HEK293 (cell line): ENCODE measurements at regions not wholly inside any gene's neighbourhood (a gene's known extent, or its start where the extent isn't known, plus 50 kb on each side); places are given as distances from the start of the nearest gene placed in this dataset.
A peak's percentile ranks its signal among the peaks of the same experiment; 100 is the strongest.

Source experiments
- CTCF ChIA-PET: fragments of 350-600 bp; formaldehyde crosslinking; extraction: SDS; loops from one replicate; lab custom pipeline; 2021; ENCODE audit warnings: antibody characterized with exemption; lab: Yijun Ruan, JAX
- POLR2A ChIA-PET: fragments of 300-600 bp; formaldehyde crosslinking; extraction: SDS; loops from one replicate; lab custom pipeline; 2020; ENCODE audit warnings: antibody characterized with exemption, inconsistent platforms; lab: Yijun Ruan, JAX
- H3K27ac ChIP-seq: fragments of 200-500 bp; sonication (Bioruptor generic); 2 replicates; pipeline ENCODE4 v1.5.1; 2014; ENCODE audit warnings: low read depth, low read length, control low read depth, inconsistent platforms; ENCODE audit errors: extremely low read depth
- H3K36me3 ChIP-seq, 2 experiments: fragments of 200-500 bp in 1 of 2; sonication (Bioruptor generic) in 1 of 2; 1 replicate in 1 of 2; 2 replicates in 1 of 2; pipeline ENCODE4 v1.5.1; 2014 to 2017; ENCODE audit warnings: inconsistent platforms in 2 of 2, low read length in 2 of 2; ENCODE audit not compliant: control insufficient read depth in 2 of 2, insufficient read depth in 1 of 2
- H3K4me1 ChIP-seq: fragments of 200-500 bp; sonication (Bioruptor generic); 2 replicates; pipeline ENCODE4 v1.5.1; 2014; ENCODE audit warnings: mild to moderate bottlenecking, low read length, inconsistent platforms; ENCODE audit not compliant: control insufficient read depth, insufficient read depth
- H3K4me3 ChIP-seq: 2 replicates; pipeline ENCODE4 v1.5.1; 2011; ENCODE audit warnings: low read depth, mild to moderate bottlenecking, control low read depth, low read length, moderate library complexity
- H3K9me3 ChIP-seq: fragments of 200-500 bp; sonication (Bioruptor generic); 2 replicates; pipeline ENCODE4 v1.5.1; 2014; ENCODE audit warnings: low read depth, low read length, inconsistent platforms; ENCODE audit not compliant: control insufficient read depth, insufficient read depth
- GLI2 ChIP-seq: fragments of 450-650 bp; formaldehyde crosslinking; IDR thresholded peaks from 2 replicates; pipeline ENCODE4; 2017; ENCODE audit warnings: missing biosample characterization, missing genetic modification characterization, low read depth, borderline replicate concordance
- KLF10 ChIP-seq: fragments of 450-650 bp; IDR thresholded peaks from 2 replicates; pipeline ENCODE4 v1.5.1; 2018; ENCODE audit warnings: missing biosample characterization, mild to moderate bottlenecking, missing genetic modification characterization
- KLF17 ChIP-seq: fragments of 450-650 bp; formaldehyde crosslinking; IDR thresholded peaks from 2 replicates; pipeline ENCODE4 v1.5.1; 2016; ENCODE audit warnings: missing biosample characterization, missing genetic modification characterization
- PRDM1 ChIP-seq: fragments of 450-650 bp; formaldehyde crosslinking; IDR thresholded peaks from 2 replicates; pipeline ENCODE4; 2016; ENCODE audit warnings: missing biosample characterization, missing genetic modification characterization
- REPIN1 ChIP-seq: fragments of 450-650 bp; formaldehyde crosslinking; IDR thresholded peaks from 2 replicates; pipeline ENCODE4 v1.5.1; 2017; ENCODE audit warnings: missing biosample characterization, missing genetic modification characterization, low read depth
- REST ChIP-seq: fragments of 450-650 bp; formaldehyde crosslinking; IDR thresholded peaks from 2 replicates; pipeline ENCODE4 v1.5.1; 2016; ENCODE audit warnings: missing biosample characterization, missing genetic modification characterization
- TRIM28 ChIP-seq: IDR thresholded peaks from 2 replicates; pipeline ENCODE4 v1.6.1; 2011; ENCODE audit warnings: low read length, control low read depth, borderline replicate concordance
- ZBTB8A ChIP-seq: fragments of 450-650 bp; formaldehyde crosslinking; IDR thresholded peaks from 2 replicates; pipeline ENCODE4 v1.5.1; 2016; ENCODE audit warnings: missing biosample characterization, missing genetic modification characterization
- ZFP37 ChIP-seq: fragments of 450-650 bp; formaldehyde crosslinking; IDR thresholded peaks from 2 replicates; pipeline ENCODE4 v1.5.1; 2016; ENCODE audit warnings: missing biosample characterization, missing genetic modification characterization
- ZNF157 ChIP-seq: fragments of 450-650 bp; formaldehyde crosslinking; IDR thresholded peaks from 2 replicates; pipeline ENCODE4 v1.5.1; 2016; ENCODE audit warnings: missing biosample characterization, missing genetic modification characterization
- ZNF16 ChIP-seq: fragments of 450-650 bp; formaldehyde crosslinking; IDR thresholded peaks from 2 replicates; pipeline ENCODE4 v1.5.1; 2016; ENCODE audit warnings: low read depth, missing biosample characterization, missing genetic modification characterization
- ZNF202 ChIP-seq: fragments of 450-650 bp; formaldehyde crosslinking; IDR thresholded peaks from 2 replicates; pipeline ENCODE4 v1.5.1; 2016; ENCODE audit warnings: missing biosample characterization, missing genetic modification characterization, borderline replicate concordance
- ZNF350 ChIP-seq: fragments of 450-650 bp; formaldehyde crosslinking; IDR thresholded peaks from 2 replicates; pipeline ENCODE4 v1.5.0; 2017; ENCODE audit warnings: missing biosample characterization, mild to moderate bottlenecking, missing genetic modification characterization
- ZNF37A ChIP-seq: fragments of 450-650 bp; IDR thresholded peaks from 2 replicates; pipeline ENCODE4 v1.5.1; 2018; ENCODE audit warnings: missing biosample characterization, missing genetic modification characterization
- ZNF423 ChIP-seq: fragments of 450-650 bp; formaldehyde crosslinking; IDR thresholded peaks from 2 replicates; pipeline ENCODE4 v1.5.1; 2016; ENCODE audit warnings: missing biosample characterization, missing genetic modification characterization
- ZNF513 ChIP-seq: fragments of 450-650 bp; IDR thresholded peaks from 2 replicates; pipeline ENCODE4 v1.5.1; 2018; ENCODE audit warnings: missing biosample characterization, missing genetic modification characterization
- ZNF514 ChIP-seq: fragments of 450-650 bp; formaldehyde crosslinking; IDR thresholded peaks from 2 replicates; pipeline ENCODE4 v1.5.1; 2016; ENCODE audit warnings: missing biosample characterization, missing genetic modification characterization
- ZNF571 ChIP-seq: fragments of 450-650 bp; formaldehyde crosslinking; IDR thresholded peaks from 2 replicates; pipeline ENCODE4 v1.5.0; 2017; ENCODE audit warnings: missing biosample characterization, missing genetic modification characterization
- ZNF623 ChIP-seq: fragments of 450-650 bp; formaldehyde crosslinking; IDR thresholded peaks from 2 replicates; pipeline ENCODE4 v1.5.1; 2016; ENCODE audit warnings: missing biosample characterization, missing genetic modification characterization
- ZNF660 ChIP-seq: fragments of 450-650 bp; IDR thresholded peaks from 2 replicates; pipeline ENCODE4 v1.5.1; 2018; ENCODE audit warnings: missing biosample characterization, mild to moderate bottlenecking, missing genetic modification characterization
- ZNF704 ChIP-seq: fragments of 450-650 bp; formaldehyde crosslinking; IDR thresholded peaks from 2 replicates; pipeline ENCODE4 v1.5.1; 2016; ENCODE audit warnings: missing biosample characterization, missing genetic modification characterization
- ZNF768 ChIP-seq: fragments of 450-650 bp; formaldehyde crosslinking; IDR thresholded peaks from 2 replicates; pipeline ENCODE4 v1.5.1; 2018; ENCODE audit warnings: missing biosample characterization, mild to moderate bottlenecking, missing genetic modification characterization
- ZNF785 ChIP-seq: fragments of 450-650 bp; formaldehyde crosslinking; IDR thresholded peaks from 2 replicates; pipeline ENCODE4 v1.5.1; 2016; ENCODE audit warnings: missing biosample characterization, missing genetic modification characterization
- ZNF837 ChIP-seq: fragments of 450-650 bp; formaldehyde crosslinking; IDR thresholded peaks from 2 replicates; pipeline ENCODE4 v1.5.1; 2016; ENCODE audit warnings: missing biosample characterization, missing genetic modification characterization
- ZNF843 ChIP-seq: fragments of 450-650 bp; formaldehyde crosslinking; IDR thresholded peaks from 2 replicates; pipeline ENCODE4 v1.5.1; 2016; ENCODE audit warnings: missing biosample characterization, missing genetic modification characterization

DNA sequence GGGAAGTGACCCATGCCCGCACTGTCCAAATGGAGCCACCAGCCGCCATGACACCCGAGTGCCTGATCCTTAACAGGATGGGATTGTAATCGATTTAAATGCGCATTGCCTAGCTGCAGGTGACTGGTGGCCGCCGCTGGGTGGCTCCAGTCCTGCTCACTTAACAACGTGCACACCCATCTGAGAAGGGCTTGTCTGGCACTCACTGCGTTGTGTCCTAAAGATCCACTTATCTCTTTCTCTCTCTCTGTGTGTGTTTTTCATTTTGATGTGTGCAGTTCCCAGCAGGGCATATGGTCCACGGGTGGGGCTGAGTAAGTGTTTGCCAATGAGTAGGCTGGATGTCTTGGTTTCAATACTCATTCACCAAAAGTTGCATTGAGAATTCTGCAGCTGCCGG, 80.6 kb downstream of the IRF8 start (continued):
- no peak for TF ChIP-seq KLF17
- no peak for TF ChIP-seq TRIM28
- TF ChIP-seq ZNF571, result no peak
- TF ChIP-seq ZNF202 (tag by site-specific recombination), result no peak
- TF ChIP-seq ZFP37 (tag by site-specific recombination), result no peak

DNA sequence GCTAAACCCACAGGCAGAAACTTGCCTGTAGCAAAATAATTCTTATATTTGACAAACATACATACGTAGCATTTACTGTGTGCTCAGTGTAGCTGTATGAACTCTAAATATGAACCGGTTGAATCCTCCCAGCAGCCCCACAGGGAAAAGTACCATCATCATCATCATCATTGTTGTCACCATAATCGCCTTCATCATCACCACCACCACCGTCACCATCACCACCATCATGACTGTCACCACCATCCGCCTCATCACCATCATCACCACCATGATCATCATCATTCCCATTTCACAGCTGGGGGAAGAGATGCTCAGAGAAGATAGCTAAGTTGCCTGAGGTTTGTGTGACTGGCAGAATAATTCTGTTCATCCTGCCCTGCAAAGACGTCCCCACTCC, 81.7 kb downstream of the IRF8 start:
- Histone ChIP-seq H3K27ac (no peak overlapping the region), H3K9me3 (no peaks in the 10 kb centered on the region), H3K36me3 (no peaks in the 10 kb centered on the region), H3K4me1 (no peaks in the 10 kb centered on the region), H3K4me3 (no peak overlapping the region)
- peak; percentile 32; the same call in 1 of the 2 replicates for TF ChIP-seq ZNF513
- TF ChIP-seq ZNF785 (tag by site-specific recombination), result no peak
- no peak for TF ChIP-seq ZNF837 (tag by site-specific recombination)
- CTCF ChIA-PET, result interaction anchor here (1.6 to 4.7 kb wide), 2 partner anchors 161 to 167 kb away, joined by 3 to 53 read pairs; no protein-coding TSS in a partner anchor
- POLR2A ChIA-PET, result no interaction called here

DNA sequence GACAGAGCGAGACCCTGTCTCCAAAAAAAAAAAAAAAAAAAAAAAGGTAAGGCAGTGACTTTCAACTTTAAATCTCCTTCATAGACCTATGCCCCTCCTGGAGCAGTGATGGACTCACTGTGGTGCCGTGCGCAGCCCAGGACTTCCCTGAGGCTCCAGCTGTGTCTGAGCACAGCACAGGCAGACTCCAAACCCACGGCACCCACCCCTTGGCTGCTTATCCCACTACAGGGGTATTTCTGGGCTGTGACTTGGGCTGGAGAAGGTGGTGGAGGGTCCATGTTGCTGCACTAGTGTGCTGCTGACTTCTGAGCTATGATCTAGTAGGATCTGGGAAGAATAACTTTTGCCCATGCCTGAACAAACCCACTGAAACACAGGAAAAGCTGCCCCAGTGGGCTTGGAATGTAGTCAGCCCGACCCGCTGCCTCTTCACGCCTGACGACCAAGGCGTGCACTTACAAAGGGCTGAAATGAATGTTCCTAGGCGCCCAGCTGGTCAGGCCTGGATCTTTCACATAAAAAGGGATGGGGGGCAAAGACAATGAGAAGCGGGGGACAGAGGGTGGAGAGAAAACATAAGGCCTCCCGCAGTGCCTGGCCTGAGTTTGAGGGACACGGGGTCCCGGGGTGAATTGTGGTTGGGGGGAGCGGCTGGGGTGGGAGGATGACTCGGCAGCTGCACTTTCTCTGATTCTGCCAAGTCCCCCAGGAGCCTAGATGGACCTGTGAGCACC, 83.0 kb downstream of the IRF8 start:
- Histone ChIP-seq H3K36me3 (no peaks in the 10 kb centered on the region), H3K4me1 (no peaks in the 10 kb centered on the region), H3K4me3 (no peak overlapping the region), H3K9me3 (no peaks in the 10 kb centered on the region), H3K27ac (no peak overlapping the region)
- POLR2A ChIA-PET, result no interaction called here
- TF ChIP-seq ZNF202 (tag by site-specific recombination) (no peak), ZNF157 (tag by site-specific recombination) (no peak), ZNF768 (no peak), ZNF623 (tag by site-specific recombination) (no peak), ZNF660 (tag by site-specific recombination) (no peak), GLI2 (tag by site-specific recombination) (no peak), ZNF423 (tag by site-specific recombination) (no peak), ZNF16 (tag by site-specific recombination) (no peak), KLF10 (tag by site-specific recombination) (no peak), ZNF514 (tag by site-specific recombination) (no peak), ZNF843 (tag by site-specific recombination) (no peak)
- CTCF ChIA-PET, result interaction anchor here (0.7 to 4.7 kb wide), 3 partner anchors 162 to 271 kb away, joined by 3 to 53 read pairs (median 5); no protein-coding TSS in a partner anchor

- ChIA-PET POLR2A (no interaction called here), CTCF (interaction anchor here (4.7 kb wide), 1 partner anchor 162 kb away, joined by 53 read pairs; no protein-coding TSS in a partner anchor)
- Histone ChIP-seq H3K36me3 (no peaks in the 10 kb centered on the region), H3K4me1 (no peaks in the 10 kb centered on the region), H3K9me3 (no peaks in the 10 kb centered on the region), H3K4me3 (no peak overlapping the region), H3K27ac (no peak overlapping the region)
- TF ChIP-seq PRDM1 (tag by site-specific recombination), result no peak
- no peak for TF ChIP-seq ZNF704 (tag by site-specific recombination)
- TF ChIP-seq REST (tag by site-specific recombination), result no peak
- no peak for TF ChIP-seq ZBTB8A (tag by site-specific recombination)
- TF ChIP-seq ZNF350 (tag by site-specific recombination), result no peak
- TF ChIP-seq ZNF37A, result no peak
- TF ChIP-seq REPIN1 (tag by site-specific recombination), result no peak
These were observed 83.6 kb downstream of the IRF8 start for GRCh38 chr16:85982563-85982939.
